ENCODE measurements at regions not wholly inside any gene's neighbourhood (a gene's known extent, or its start where the extent isn't known, plus 50 kb on each side); places are given as distances from the start of the nearest gene placed in this dataset.

DNA sequence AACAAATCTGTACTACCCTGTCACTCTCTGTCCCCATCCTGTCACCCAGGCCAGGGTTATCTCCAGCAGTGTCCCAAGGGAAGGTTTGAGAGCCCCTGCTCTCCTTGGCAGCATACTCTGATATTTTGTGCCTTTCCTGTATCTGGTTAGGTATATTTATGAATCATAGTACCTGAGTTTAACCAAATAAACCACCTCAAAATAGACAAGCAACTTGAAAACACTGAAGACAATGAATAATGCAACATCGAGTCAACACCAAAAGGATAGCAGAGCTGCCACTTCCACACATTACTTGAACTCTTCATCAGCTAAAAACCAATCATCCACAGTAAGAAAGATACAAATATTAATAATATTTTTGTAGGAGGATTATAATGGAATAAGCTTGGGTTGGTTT is 142.6 kb upstream of the TAB2 start:
- H3K4me3 ChIP-seq (ENCODE audit: low read length): no peak overlapping the region
- TF ChIP-seq, protein P1, sequence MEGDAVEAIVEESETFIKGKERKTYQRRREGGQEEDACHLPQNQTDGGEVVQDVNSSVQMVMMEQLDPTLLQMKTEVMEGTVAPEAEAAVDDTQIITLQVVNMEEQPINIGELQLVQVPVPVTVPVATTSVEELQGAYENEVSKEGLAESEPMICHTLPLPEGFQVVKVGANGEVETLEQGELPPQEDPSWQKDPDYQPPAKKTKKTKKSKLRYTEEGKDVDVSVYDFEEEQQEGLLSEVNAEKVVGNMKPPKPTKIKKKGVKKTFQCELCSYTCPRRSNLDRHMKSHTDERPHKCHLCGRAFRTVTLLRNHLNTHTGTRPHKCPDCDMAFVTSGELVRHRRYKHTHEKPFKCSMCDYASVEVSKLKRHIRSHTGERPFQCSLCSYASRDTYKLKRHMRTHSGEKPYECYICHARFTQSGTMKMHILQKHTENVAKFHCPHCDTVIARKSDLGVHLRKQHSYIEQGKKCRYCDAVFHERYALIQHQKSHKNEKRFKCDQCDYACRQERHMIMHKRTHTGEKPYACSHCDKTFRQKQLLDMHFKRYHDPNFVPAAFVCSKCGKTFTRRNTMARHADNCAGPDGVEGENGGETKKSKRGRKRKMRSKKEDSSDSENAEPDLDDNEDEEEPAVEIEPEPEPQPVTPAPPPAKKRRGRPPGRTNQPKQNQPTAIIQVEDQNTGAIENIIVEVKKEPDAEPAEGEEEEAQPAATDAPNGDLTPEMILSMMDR (IDR thresholded peaks at IDR 0.05; ENCODE audit: insufficient read depth, low read depth, low read length, missing control alignments): no peak

GRCh38 chr6:149176971-149177667 is 140.4 kb upstream of the TAB2 start:
- H3K4me3 ChIP-seq (ENCODE audit: low read length): no peak overlapping the region
- TF ChIP-seq, protein P1 (IDR thresholded peaks at IDR 0.05; ENCODE audit: insufficient read depth, low read depth, low read length, missing control alignments): no peak
- DNase-seq (ENCODE audit: low read depth): no peak

More for the DNA sequence above, 142.6 kb upstream of the TAB2 start:
- DNase-seq (ENCODE audit: low read depth): no peak

DNA sequence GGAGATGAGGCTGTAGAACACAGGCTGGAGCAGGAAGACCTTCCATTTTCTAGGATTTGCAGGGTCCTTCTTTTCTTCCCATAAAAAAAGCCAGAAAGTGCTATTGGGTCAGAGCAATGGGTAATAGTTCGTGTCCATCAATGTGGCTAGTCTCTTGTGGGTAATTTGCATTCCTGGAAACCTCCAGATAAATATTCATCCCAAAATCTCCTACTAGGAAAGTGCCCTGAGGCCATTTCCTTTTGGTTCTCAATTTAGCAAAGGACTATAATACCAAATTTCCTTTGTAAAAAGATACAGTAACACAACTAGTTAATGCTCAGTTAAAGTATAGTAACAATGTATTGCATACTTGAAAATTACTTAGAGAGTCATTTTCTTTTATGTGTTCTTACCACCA is 138.1 kb upstream of the TAB2 start:
- no peak overlapping the region for H3K4me3 ChIP-seq (ENCODE audit: low read length)
- DNase-seq (ENCODE audit: low read depth): no peak
- TF ChIP-seq, protein P1 (IDR thresholded peaks at IDR 0.05; ENCODE audit: insufficient read depth, low read depth, low read length, missing control alignments): no peak

GRCh38 chr6:149181304-149181703 is 136.2 kb upstream of the TAB2 start:
- TF ChIP-seq, protein P1 (IDR thresholded peaks at IDR 0.05; ENCODE audit: insufficient read depth, low read depth, low read length, missing control alignments): no peak
- H3K4me3 ChIP-seq (ENCODE audit: low read length): no peak overlapping the region
- no peak for DNase-seq (ENCODE audit: low read depth)

- no peak overlapping the region for H3K4me3 ChIP-seq (ENCODE audit: low read length)
- TF ChIP-seq, protein P1 (IDR thresholded peaks at IDR 0.05; ENCODE audit: insufficient read depth, low read depth, low read length, missing control alignments): no peak
- no peak for DNase-seq (ENCODE audit: low read depth)
These were observed 135.2 kb upstream of the TAB2 start for GRCh38 chr6:149182262-149182661.

DNA sequence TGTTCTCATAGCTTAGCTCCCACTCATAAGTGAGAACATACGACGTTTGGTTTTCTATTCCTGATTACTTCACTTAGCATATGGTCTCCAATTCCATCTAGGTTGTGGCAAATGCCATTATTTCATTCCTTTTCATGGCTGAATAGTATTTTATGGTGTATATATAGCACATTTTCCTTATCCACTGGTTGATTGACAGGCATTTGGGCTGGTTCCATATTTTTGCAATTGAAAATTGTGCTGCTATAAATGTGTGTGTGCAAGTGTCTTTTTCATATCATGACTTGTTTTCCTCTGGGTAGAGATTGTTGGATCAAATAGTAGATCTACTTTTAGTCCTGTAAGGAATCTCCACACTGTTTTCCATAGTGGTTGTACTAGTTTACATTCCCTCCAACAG is 133.0 kb upstream of the TAB2 start:
- H3K4me3 ChIP-seq (ENCODE audit: low read length): no peak overlapping the region
- TF ChIP-seq, protein P1 (IDR thresholded peaks at IDR 0.05; ENCODE audit: insufficient read depth, low read depth, low read length, missing control alignments): no peak
- no peak for DNase-seq (ENCODE audit: low read depth)

DNA sequence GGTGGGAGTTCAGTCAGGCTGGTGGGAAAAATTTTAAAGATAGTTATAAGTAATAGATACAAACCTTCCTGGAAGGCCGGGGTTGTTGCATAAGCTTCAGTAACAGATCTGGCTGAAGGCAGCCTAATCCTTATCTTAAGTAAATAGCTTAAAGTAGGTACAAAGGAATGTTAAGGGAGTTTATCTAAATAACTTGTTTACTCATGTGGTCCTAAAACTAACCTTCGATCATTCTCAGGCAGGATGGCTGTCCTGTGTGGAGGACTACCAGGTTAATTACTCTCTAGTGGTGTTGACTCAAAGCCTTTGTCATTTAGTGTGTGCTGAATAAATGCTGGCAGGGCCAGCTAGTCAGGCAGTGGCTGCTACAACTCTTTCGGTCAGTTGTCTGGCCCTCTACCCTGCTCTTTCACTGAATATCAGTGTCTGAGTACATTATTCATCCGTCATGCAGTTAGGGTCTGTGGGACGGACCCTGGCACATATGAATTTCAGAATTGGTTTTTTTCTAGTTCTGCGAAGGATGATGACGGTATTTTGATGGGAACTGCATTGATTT is 131.6 kb upstream of the TAB2 start:
- TF ChIP-seq, protein P1 (IDR thresholded peaks at IDR 0.05; ENCODE audit: insufficient read depth, low read depth, low read length, missing control alignments): no peak
- DNase-seq (ENCODE audit: low read depth): no peak
- no peak overlapping the region for H3K4me3 ChIP-seq (ENCODE audit: low read length)
